ENCODE measurements at regions not wholly inside any gene's neighbourhood (a gene's known extent, or its start where the extent isn't known, plus 50 kb on each side); places are given as distances from the start of the nearest gene placed in this dataset.
A peak's percentile ranks its signal among the peaks of the same experiment; 100 is the strongest.

DNA sequence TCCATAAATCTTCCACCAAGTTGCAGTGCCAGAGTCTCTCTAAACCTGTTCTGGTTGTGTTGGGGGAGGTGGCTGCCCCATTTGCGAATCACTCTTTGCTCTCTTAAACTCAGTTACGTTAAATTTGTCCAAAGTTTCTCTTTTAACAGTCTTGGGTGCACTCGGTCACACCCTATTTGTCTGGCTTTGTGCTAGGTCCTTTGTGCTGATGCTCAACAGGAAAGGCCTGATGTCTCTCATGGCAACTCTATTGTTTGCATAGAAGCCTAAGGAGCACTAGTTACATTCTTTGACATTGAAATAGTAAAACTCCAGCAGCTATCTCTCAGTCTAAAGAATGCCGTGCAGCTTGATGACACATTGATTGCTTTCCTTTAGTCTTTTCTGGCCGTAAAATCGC lies 105.1 kb downstream of the TRMT11 start:
- DNase-seq = no peak

DNA sequence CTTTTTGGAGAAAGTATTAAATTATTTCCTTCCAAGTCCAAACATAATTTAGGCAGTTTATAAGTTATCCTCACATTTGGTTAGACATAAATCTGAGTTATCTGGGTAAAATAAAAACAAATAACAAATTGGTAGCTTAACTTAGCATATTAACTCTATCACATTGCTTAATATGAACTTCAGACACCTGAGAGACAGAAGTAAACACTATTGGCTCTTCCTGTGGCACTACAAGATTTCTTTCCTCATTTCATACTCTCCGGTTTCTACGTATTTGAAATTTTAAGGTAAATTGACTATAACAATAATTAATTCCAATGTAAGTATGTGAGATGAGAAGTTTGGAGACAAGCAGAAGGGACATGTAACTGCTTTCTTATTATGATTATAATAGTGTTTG lies 106.8 kb downstream of the TRMT11 start:
- no peak for DNase-seq

DNA sequence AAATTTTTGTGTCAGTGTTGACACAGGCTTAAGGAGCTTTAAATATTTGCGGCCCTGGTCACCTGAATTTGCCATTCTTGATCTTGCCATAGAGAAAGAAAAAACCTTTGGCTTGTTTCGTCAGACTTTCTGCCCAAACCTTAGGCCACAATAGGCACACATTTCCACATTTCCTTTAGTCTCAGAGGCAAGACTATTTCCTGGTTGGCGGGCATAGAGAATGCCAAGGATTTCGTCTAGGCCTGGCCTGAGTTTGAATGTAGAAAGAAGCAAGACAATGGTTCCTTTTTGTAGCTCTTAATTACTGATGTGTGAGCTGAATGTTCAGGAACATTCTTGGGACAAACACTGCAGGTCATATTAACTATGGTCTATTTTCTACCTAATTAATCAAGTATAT lies 108.1 kb downstream of the TRMT11 start:
- DNase-seq = no peak

DNA sequence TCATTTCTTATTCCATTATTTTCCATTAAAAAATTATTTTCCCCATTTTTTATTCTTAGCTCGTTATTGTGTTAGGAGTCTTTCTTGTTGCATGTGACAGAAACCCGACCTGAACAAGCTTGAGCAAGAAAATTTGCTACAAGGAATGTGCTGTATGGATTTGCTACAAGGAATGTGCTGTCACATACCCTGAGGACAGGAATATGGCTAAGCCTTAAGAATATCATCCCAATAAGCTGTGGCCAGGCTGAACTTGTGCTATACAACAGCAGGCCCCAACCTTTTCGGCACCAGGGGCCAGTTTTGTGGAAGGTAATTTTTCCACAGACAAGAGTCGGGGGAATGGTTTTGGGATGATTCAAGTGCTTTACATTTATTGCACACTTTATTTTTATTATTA lies 114.0 kb downstream of the TRMT11 start:
- DNase-seq = no peak

DNA sequence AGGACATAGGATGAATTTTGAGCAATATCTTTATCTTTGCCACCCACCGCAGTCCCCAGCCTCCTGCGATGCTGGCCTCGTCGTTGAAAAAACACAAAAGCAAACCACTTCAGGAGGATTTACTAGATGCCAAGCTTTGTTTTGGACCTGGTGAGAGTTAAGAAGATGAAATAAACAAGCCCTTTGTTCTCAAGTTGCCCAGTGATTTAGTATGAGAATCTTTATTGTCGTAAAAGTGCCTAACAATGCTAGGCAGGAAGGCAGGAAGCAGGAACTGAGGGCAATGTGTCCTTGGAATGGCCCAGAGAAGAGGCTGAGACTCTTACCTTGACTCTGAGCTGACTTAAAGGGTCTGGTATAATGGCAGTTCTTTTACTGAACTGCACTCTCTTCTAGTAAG lies 116.0 kb downstream of the TRMT11 start:
- DNase-seq = no peak

DNA sequence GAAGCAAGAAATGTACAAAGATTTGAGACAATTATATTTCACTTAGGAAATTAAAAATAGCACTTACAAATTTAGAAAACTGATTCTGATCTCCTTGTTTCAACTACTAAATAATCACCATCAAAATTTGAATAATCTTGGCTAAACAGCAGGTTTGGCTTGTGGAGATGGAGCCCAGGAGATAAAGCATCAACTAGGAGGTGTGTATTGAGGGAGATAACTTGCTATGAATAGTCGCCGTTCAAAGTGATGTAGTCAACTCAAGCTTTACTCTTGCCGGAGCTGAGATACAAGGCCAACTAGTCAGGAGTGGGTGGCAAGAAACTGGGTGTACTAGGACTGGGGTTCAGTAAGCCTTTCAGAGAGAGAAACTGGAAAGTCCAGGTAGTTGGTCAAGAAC lies 117.7 kb downstream of the TRMT11 start:
- no peak for DNase-seq

DNA sequence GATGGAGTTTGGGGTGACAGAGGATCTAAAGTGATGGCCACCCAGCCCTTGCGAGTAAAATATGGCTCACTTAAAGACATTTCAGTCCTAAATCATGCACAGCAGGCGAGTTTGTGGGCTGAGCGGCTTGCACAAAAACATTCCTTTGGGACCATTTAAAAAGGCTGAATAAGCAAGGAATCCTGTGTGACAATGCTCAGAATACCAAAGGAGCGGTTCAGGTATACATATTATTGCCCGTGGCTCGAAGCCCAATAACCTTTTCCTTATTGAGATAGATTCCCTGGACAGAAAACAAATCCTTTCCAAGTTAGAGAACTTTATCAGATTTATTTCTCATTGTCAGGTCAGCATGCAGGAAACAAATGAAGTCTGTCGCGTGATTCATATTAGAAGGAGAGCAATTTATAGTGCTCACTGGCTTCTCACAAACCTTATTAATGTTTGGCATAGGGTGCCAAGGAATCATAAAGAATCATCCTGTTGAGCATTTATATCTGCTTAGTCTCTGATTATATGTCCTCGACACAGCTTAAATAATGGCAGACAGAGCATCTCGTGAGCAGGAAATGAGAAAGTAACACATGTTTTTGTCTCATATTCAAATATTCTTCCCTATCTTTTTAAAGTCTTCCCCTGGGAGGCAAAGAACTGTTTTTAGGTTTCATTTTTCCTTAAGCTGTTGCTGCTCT lies 121.3 kb downstream of the TRMT11 start:
- no peak for DNase-seq

DNA sequence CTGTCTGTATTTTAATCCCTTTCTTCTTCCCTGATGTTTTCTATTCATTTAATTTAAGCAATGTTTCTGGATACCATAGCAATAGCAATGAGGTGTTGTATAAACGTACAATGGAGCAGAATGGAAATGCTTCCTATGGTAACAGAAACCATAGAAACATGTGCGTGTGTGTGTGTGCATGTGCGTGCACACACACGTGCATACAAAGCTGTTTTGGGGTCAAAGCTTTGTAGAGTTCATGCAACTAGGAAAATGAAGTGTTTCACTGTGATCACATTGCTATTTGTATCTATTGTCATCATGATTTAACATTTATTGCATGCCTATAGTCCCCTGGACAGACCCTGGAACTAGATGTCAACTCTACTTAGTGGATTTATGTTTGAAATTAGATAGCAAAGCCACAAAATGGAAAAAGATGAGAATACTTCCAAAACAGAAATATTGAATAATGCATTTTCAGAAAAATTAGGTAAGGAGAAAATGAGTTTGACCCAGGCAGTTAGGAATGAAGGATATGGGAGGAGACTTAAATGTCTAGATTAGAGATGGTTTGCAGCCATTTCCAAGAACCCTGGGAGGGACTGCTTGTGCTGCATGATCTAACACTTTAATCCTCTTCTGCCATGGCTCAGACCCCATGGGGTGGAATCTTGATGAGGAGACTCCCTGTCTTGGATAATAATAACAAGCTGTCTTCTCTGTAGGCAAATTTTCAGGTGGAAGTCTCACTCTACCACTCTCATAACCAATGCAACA lies 124.4 kb downstream of the TRMT11 start:
- peak; percentile 18 for DNase-seq

DNA sequence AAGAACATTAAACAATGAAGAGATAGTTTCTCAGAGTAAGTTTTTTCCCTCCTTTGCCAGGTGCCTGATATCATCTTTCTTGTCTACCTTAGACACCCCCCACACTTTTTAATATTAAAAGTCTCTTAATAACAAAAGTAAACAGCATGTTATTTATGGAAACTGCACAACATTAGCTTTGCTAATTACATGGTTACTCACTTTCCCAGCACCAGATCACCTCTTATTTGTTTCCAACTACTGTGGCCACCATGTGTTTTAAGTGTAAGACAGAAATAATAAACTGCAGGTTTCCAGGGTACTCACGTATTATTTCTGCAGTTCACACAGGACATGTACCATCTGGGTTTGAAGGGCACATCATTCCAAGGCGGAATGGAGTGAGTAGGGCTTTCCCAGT lies 125.0 kb downstream of the TRMT11 start:
- no peak for DNase-seq

DNA sequence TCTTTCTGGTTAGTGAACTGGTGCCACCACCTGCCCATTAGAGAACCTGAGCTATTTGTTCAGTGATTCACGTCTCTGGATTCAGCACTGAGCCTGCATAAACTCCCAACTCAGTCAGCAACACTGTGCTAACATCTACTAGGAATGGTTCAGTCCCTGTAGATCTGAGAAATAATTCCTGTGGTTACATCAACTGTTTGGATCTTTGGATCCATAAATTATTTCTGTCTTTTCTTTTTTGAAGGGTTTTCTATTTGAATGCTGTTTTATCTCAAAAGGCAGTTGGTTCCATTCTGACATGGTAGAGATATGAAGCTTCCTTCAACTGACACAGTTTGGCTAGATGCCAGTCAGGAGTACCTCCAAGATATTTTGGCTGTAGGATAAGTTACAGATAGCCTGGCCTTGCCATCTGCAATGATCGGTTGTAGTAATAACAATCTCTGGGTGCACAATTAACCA lies 125.9 kb downstream of the TRMT11 start:
- DNase-seq = no peak

DNA sequence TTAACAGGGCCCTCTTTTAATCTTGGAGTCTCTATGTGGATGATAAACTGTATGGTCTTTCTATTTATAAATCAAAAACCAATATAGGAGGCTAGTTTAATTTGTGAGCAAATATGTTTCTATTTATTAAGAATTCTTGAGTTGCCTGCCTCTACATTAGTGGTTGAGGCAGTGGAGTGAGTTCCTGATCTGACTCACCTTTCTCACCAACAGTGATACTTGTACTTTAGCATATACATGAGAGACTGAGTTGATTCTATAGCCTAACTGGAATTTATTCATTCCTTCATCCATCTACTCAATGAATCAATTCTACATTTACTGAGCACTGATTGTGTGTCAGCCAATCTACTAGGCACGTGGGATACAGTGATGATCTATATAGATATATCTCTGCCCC lies 126.9 kb downstream of the TRMT11 start:
- no peak for DNase-seq

DNA sequence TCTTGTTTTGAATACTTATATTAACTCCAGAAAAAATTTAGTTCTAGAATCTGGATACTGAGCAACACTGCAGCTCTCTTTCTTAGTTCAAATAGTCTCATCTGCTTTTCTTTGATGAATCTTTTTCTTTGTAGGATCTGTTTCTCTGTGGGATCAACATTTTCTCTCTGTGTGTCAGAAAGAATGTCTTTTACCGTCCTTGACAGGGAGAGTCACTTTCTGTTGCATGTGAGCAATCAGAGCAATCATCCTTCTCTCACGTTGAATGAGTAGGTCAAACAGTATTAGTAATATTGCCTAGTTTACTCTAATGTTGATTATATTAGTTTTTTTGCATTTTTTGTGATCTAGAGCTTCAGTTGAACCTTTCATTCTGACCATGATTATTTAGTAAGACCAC lies 130.9 kb downstream of the TRMT11 start:
- no peak for DNase-seq

DNA sequence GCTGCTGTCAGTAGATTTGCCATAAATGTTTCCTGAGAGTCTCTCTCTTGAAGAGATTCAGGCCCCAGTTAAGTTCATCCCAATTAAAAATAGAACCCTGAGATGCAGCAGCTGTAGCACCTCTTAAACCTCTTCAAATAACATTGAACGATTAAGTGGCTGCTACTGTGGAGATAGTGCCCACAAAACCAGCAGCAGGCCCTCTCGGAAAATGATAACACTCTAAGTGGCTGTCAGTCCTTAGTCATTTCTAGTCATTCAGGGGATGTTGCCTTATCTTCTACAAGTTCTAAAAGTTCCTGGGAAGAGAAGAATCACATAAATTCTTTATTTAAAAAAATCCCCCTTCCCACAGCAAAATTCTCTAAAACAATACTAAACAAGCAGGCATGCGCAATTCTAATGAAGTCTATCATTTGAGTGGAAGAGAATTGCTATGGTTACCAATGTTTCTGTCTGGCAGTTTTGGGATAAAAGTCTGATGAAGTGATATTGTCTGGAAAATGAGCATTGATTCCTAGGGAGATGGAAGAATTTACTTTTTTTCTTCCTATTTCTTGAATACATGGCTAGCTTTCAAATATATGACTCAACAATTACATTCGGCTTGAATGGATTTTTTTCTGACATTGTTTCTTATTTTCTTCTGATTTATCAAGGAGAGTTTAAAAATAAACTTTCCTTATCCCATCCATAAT lies 131.9 kb downstream of the TRMT11 start:
- no peak for DNase-seq

DNA sequence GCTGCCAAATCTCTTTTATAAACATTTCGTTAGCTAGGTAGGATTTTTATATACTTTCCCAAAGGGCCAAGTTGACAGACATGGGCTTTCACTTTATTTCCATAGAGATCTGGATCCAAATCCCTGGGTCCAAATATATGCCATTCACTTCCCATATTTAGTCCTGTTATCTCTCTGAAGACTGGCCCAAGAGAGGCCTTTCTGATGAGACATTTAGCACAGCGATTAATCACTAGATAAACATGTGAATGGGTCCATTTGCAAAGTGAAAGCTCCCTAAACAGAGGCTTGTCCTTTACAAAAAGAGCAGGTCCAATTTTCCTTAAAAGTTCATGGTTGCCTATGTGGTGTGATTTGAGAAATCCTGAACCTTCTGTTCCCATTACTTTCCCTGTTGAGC lies 132.6 kb downstream of the TRMT11 start:
- DNase-seq = no peak

DNA sequence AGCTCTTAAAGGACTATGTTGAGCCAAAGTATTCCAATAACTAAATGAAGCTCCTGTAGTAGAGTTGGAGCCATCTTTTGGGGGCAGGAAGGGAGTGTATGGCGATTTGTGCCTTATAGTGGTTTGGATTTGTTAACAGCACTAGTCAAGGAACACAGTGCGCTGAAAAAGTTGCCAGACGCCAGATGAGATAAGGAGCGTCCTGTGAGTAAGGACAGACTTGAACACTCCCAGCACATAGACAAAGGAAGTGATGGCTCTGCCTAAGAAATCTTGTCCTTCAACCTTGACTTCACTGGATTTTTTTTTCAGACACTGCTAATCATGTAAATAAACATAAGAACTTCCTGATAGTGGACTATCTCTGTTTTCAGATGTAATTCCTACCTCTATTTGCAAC lies 136.9 kb downstream of the TRMT11 start:
- no peak for DNase-seq

DNA sequence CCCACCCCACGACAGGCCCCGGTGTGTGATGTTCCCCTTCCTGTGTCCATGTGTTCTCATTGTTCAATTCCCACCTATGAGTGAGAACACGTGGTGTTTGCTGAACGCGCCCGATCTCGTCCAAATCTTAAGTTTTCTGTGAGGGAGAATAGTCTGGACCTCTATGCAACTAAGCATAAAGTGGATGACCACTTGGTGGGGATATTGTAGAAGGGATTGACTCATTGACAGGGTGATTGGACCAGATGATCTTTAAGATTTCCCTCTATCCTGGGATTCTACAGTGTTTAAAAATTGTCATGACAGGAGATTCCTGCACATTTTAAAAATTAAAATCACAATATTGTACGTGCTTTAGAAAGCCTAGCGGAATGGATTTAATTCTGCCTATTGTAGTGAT lies 141.3 kb downstream of the TRMT11 start:
- DNase-seq = peak; percentile 40

DNA sequence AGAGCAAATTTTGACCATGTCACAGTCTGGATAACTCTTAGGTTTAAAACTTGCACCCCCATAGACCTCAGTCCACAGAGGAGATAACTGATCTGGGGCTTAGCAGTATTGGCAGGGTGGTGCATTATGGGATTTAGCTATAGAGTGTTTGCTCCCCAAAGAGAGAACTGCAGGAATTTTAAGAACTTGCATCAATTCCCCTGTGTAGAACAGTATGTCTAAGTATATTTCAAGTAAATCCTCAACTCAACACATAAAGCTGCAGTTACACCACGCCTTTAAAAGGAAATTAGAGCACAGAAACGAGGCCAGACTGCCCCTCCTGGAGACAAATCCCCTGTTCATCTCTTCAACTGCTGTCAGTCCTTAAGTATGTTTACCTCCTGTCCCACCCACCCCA lies 144.9 kb downstream of the TRMT11 start:
- DNase-seq = peak; percentile 27

DNA sequence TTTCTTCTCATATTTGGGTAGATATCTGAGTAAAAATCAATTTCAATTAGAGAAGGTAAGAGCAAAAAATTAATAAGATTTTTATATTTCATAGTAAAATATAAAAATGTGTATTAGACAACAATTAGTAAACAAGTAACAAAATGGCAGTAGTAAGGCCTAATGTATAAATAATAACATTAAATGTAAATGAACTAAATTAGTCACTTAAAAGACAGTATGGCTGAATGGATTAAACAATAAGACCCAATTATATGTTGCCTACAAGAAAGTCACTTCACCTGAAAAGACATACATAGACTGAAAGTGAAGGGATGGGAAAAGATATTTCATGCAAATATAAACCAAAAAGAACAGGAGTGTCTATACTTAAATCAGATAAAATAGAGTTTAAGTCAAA lies 147.6 kb downstream of the TRMT11 start:
- no peak for DNase-seq

DNA sequence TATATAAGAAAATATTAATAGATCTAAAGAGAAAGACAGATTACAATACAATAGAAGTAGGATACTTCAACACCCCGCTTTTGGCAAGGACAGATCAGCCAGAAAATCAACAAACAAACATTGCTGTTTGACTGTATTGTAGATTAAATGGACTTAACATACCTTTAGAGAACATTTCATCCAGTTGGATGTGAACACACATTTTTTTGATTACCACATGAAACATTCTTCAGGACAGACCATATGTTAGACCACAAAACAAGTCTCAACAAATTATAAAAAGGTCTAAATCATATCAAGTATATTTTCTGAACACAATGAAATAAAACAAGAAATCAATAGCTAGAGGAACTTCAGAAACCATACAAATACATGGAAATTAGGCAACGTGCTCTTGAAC lies 148.2 kb downstream of the TRMT11 start:
- DNase-seq = no peak

DNA sequence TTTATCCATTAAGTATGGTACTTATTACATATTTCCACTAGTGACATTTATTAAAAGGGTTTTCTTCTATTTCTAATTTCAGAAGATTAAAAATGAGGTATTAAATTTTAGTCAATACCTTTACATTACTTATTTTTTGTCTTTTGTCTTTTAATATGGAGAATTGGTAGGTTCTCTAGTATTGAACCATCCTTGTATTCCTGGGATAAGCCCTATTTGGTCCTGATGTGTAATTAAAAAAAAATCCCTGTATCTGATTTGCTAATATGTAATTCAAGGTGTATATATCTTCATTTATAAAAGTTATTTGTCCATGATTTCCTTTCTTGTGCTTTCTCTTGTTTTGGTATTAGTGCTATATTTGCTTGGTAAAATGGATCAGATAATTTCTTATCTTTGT lies 153.7 kb downstream of the TRMT11 start:
- DNase-seq = no peak

DNA sequence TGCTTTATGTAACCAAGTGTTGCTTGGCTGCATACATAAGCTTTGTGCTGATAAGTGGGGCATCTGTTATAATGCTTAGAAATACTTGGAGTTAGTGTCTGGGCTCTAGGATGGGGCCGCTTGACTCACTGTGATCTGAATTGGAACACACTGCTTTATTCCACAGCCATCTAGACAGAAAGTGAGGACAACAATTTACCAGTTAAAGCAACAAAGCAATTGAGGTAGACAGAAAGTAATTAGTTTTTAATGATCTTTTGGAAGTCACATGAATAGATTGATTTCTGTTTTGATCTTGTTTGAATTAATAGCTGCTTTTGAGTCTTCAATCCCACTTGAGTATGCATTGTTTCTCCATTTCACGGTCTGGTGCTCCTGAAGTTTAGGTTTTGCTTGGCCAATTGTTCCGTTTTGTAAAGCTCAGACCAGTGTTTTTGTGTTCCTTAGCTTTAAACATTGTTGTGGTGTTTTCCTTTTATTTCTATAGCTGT lies 157.5 kb downstream of the TRMT11 start:
- DNase-seq = no peak

DNA sequence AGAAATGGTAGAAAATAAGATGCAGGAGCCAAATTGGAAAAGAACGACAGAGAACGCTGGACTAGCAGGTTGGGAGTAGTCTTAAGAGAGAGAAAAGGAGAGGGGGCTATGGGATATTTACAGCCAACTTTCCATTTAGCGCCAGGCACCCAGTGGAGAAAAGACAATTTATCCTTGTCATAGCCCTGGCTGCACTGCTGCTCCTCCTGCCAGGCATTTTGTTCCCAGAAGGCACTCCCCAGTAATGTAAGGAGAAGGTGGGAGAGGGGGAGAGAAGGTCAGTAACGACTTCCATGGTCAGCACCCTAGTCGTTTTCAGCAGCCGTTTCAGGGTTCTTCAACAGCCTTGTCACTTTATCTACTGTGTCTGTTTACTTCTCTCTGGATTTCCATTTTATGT lies 159.0 kb downstream of the TRMT11 start:
- no peak for DNase-seq

DNA sequence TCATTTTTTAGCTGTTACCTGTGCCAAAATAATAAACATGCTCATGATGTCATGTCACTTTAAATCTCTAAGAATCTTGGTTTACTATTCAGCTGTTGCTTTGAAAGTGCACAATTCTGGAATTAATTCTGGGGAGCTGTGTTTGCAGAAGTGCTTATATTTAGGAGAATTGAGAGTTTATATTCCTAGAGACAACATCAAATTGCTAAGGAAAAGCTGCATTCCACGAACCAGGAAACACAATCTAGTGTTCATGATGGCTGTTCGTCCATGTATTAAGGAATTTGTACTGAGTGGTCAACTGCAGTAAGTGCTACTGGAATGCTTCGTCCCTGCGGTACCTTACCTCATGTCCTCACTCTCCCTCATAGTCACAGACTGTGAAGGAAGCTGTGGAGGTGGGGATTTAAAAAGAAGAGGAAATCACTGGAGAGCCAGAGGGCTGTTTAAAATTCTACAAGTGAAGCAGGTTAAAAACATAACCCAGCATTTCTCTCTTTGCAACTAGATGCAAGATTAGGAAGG lies 161.0 kb downstream of the TRMT11 start:
- DNase-seq = no peak

DNA sequence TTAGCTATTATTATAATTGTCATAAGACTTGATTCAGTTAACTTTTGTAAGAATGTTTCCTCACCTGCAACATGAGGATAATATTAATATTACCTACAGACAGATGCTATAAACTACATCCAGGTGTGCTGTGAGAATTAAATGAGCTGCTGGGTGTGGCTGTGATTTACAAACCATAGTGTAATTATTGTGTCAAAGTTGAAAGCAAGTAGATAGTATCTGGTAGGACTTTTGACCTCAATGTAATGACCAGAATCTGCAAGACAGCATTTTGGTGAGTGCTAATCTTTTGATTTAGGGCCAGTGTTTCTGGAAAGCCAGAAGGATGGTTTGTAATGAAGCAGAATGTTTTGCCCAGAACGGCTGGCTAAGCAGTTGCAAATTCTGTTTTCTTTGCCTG lies 162.5 kb downstream of the TRMT11 start:
- no peak for DNase-seq

All from NCI-H82 (cell line).